Esophagus (tissue), 2 donors: ENCODE measurements at regions not wholly inside any gene's neighbourhood (a gene's known extent, or its start where the extent isn't known, plus 50 kb on each side); places are given as distances from the start of the nearest gene placed in this dataset.
"Not testable (repeated sequence)": the region's sequence is repeated elsewhere in the genome, so short reads cannot be mapped to it uniquely, and the experiment has no call there.

Experiments
- H3K27ac ChIP-seq, 2 donors: one replicate each; pipeline ENCODE4 v1.5.1; 2013; ENCODE audit warnings: low read depth in 2 of 2, mild to moderate bottlenecking in 2 of 2, inconsistent platforms in 1 of 2, low read length in 1 of 2, moderate library complexity in 1 of 2
- H3K27me3 ChIP-seq, 2 donors: one replicate each; pipeline ENCODE4 v1.6.1; 2013; ENCODE audit warnings: low read length in 2 of 2, control low read depth in 1 of 2, mild to moderate bottlenecking in 1 of 2; ENCODE audit not compliant: insufficient read depth in 2 of 2, control insufficient read depth in 1 of 2
- H3K36me3 ChIP-seq, 2 donors: one replicate each; pipeline ENCODE4 v1.6.1; 2013; ENCODE audit warnings: low read length in 1 of 2; ENCODE audit not compliant: control insufficient read depth in 2 of 2, insufficient read depth in 2 of 2
- H3K4me1 ChIP-seq, 2 donors: one replicate each; pipeline ENCODE4 v1.6.1; 2013; ENCODE audit warnings: low read length in 1 of 2; ENCODE audit not compliant: control insufficient read depth in 2 of 2, insufficient read depth in 2 of 2
- H3K4me3 ChIP-seq, 2 donors: one replicate each; pipeline ENCODE4 v1.5.1; 2013; ENCODE audit warnings: low read length in 2 of 2, mild to moderate bottlenecking in 2 of 2, low read depth in 1 of 2, moderate library complexity in 1 of 2
- H3K9me3 ChIP-seq, 2 donors: one replicate each; pipeline ENCODE4 v1.6.1; 2013; ENCODE audit warnings: mild to moderate bottlenecking in 2 of 2, low read depth in 1 of 2, low read length in 1 of 2, moderate library complexity in 1 of 2; ENCODE audit not compliant: control insufficient read depth in 2 of 2, insufficient read depth in 1 of 2
- WGBS, 2 donors: extraction: QIAGEN DNeasy Blood & Tissue Kit; methylation state at CpG; one replicate each; pipeline ENCODE4 v1.1.7; 2013; 5-methylcytosine and 5-hydroxymethylcytosine counted together
- donor health status: healthy with polysubstance abuse.
- donor health status: Bipolar disorder and iron deficiency.

DNA sequence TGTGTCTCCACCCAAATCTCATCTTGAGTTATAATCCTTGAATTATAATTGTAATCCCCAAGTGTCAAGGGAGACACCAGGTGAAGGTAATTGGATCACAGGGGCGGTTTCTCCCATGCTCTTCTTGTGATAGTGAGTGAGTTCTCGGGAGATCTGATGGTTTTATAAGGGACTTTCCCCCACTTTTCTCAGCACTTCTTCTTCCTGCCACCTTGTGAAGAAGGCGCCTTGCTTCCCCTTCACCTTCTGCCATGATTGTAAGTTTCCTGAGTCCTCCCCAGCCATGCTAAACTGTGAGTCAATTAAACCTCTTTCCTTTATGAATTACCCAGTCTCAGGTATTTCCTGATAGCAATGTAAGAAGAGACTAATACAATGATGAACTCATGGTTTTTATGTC, 175.5 kb upstream of the SVIL start:
- H3K9me3 ChIP-seq, H3K27me3 ChIP-seq, H3K36me3 ChIP-seq, H3K4me3 ChIP-seq: not testable (repeated sequence)
- Histone ChIP-seq H3K27ac (peak overlapping the region in 1 of 2 donors; percentile 22), H3K4me1 (peaks cover 0 to 12% of the 10 kb centered on the region in 2 donors)
- 77 to 85% methylated on average over 3 of the region's 3 CpGs for WGBS, 2 donors

DNA sequence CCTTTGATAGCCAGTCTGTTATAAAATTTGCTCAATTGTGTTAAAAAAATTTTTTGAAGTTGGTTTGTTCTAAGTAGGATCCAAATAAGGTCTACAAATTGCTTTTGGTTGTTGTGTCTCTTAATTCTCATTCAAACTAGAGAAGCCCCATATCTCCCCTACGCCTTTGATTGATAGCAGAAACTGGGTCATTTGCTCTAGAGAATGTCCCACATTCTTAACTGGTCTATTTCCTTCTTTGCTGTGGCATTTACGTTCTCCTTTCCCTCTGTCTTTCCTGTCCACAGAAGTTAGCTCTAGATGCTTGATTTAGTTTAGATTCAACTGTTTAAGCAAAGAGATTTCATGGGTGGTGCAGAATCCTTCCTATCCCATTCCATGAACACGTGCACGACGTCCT, 174.6 kb upstream of the SVIL start:
- Histone ChIP-seq H3K4me3 (no peak overlapping the region), H3K9me3 (no peaks in the 10 kb centered on the region), H3K36me3 (no peaks in the 10 kb centered on the region), H3K27ac (no peak overlapping the region), H3K4me1 (peaks cover 1 to 17% of the 10 kb centered on the region in 2 donors), H3K27me3 (no peaks in the 10 kb centered on the region)
- WGBS, 2 donors: 82 to 90% methylated on average over 5 of the region's 5 CpGs

DNA sequence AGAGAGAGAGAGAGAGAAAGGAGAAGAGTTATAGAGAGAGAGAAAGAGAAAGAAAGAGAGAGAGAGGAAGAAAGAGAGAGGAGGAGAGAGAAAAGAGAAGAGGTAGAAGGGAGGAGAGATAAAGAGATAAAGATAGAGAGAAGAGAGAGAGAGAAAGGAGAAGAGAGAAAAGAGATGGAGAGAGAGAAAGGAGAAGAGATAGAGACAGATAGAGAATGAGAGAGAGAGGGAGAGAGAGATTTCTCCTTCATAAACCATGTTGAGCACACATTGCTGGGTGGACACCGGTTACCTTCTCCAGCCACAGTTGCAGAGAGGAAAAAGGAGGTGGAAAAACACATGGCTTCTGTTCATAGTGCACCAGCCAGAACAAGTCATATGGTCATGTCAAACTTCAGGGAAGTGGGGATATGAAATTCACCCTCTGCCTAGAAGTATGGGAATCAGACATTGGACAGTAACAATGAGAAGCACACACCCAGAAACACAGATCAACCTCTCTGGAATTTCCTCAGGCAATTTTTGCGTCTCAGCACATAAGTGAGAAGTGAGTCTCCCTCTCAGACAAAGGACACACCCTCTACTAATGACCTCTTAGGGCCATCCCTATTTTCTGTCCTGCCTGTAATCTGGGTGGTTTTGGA, 172.5 kb upstream of the SVIL start:
- WGBS, 2 donors: 48 to 65% methylated on average over 2 of the region's 2 CpGs
- no peaks in the 10 kb centered on the region for H3K36me3 ChIP-seq
- no peaks in the 10 kb centered on the region for H3K27me3 ChIP-seq
- no peaks in the 10 kb centered on the region for H3K9me3 ChIP-seq
- no peak overlapping the region for H3K4me3 ChIP-seq
- peak overlapping the region; percentile 73 to 82 for H3K27ac ChIP-seq
- peaks cover 2 to 20% of the 10 kb centered on the region in 2 donors for H3K4me1 ChIP-seq

DNA sequence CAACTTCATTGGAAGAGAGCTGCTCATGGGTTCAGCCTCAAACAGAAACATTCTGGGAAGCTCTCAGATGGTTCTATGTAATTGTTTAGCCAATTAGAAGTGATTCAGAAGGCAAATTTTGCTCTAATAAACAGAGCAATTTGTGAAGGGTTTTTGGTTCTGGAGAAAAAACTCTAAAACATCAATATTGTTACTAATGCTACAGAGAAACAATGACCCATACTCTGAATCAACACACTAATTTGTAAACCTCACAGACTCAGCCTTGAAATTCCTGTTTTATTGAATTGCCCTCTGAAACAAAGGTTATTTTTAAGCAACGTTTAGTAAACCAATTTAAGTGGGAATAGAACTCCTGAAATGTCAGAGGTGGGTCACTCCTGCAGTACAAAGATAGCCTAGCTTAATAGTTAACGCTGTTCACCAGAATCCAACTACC, 171.6 kb upstream of the SVIL start:
- Histone ChIP-seq H3K36me3 (no peaks in the 10 kb centered on the region), H3K4me1 (peaks cover 2 to 18% of the 10 kb centered on the region in 2 donors), H3K27me3 (no peaks in the 10 kb centered on the region), H3K9me3 (no peaks in the 10 kb centered on the region), H3K27ac (peak overlapping the region; percentile 38 to 45), H3K4me3 (no peak overlapping the region)
- 51 to 58% methylated on average over 2 of the region's 2 CpGs for WGBS, 2 donors

DNA sequence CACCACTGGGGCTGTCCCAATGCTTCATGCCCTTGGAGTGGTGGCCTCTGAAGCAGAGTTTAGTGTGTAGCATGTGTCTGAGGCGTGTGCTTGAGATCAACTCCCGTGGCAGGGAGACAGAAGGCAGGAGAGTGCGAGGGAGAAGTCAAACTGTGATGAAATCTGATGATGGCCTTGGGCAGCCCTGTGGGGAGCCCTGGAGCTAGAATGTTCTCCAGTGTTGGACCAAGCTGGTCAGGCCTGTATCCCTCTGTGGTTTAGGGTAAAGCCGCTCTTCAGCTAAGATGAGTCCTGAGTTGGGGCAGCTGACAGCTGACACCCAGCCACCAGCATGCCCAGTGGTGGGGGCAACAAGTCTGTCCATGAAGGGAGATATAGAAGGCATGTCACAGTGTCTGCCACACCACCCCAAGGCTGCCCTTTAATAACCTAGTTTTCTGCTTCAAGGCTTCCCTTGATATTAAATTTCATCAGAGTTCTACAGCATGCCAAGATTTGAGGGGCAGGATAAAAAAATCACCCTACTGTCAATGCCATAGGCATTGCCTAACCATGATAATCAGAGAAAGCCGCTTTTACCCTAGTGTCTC, 170.5 kb upstream of the SVIL start:
- peak overlapping the region in 1 of 2 donors; percentile 41 for H3K27ac ChIP-seq
- 66 to 88% methylated on average over 5 of the region's 5 CpGs for WGBS, 2 donors
- H3K4me1 ChIP-seq: peaks cover 2 to 15% of the 10 kb centered on the region in 2 donors
- no peaks in the 10 kb centered on the region for H3K9me3 ChIP-seq
- no peak overlapping the region for H3K4me3 ChIP-seq
- no peaks in the 10 kb centered on the region for H3K27me3 ChIP-seq
- H3K36me3 ChIP-seq: no peaks in the 10 kb centered on the region

DNA sequence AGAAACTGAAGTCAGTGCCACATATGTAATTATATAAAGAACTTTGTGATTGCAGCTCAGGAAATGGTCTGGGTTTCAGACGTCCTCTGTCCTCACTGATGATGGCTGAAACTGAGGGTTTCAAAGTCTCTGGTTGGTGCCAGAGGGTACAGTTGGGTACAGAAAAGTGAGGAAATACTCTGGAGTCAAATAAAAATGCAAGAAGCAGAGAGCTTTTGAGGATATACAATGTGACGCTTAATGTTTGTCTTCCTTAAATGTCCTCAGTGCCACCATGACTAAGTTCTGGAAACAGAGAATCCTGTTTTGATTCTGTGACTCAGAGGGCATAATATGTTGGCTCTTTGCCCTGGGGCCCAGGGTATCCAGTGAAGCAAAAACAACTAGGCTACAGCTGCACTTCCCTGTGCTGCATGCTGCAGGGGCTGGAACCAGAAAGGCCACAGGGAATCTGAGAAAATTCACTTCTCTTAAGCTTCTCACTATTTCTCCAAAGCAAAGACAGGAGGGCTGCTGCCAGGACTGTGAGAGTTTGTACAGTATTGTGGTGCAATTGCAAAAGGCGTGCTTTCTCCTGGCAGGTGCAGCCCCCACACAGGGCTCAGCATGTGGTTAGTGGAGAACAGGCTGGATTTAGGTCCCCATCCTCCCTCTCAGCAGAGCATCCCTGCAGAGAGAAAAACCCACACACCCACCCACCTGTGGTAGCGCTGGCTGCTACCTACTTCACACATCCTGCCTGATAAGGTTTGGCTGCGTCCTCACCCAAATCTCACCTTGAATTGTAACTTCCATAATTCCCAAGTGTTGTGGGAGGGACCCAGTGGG, 169.5 kb upstream of the SVIL start:
- Histone ChIP-seq H3K27me3 (no peaks in the 10 kb centered on the region), H3K27ac (peak overlapping the region; percentile 79 to 81), H3K4me1 (peaks cover 2 to 15% of the 10 kb centered on the region in 2 donors), H3K9me3 (no peaks in the 10 kb centered on the region), H3K4me3 (no peak overlapping the region), H3K36me3 (no peaks in the 10 kb centered on the region)
- 57 to 58% methylated on average over 5 of the region's 5 CpGs for WGBS, 2 donors

DNA sequence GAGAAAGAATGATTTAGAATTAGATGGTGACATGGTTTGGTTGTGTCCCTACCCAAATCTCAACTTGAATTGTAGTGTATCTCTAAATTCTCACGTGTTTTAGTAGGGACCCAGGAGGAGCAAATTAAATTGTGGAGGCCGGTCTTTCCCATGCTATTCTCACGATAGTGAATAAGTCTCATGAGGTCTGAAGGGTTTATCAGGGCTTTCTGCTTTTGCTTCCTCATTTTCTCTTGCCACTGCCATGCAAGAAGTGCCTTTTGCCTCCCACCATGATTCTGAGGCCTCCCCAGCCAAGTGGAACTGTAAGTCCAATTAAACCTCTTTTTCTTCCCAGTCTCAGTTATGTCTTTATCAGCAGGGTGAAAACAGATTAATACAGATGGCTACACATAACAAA, 167.4 kb upstream of the SVIL start:
- 92 to 94% methylated on average over 3 of the region's 3 CpGs for WGBS, 2 donors
- H3K4me3 ChIP-seq: no peak overlapping the region
- H3K36me3 ChIP-seq: no peaks in the 10 kb centered on the region

DNA sequence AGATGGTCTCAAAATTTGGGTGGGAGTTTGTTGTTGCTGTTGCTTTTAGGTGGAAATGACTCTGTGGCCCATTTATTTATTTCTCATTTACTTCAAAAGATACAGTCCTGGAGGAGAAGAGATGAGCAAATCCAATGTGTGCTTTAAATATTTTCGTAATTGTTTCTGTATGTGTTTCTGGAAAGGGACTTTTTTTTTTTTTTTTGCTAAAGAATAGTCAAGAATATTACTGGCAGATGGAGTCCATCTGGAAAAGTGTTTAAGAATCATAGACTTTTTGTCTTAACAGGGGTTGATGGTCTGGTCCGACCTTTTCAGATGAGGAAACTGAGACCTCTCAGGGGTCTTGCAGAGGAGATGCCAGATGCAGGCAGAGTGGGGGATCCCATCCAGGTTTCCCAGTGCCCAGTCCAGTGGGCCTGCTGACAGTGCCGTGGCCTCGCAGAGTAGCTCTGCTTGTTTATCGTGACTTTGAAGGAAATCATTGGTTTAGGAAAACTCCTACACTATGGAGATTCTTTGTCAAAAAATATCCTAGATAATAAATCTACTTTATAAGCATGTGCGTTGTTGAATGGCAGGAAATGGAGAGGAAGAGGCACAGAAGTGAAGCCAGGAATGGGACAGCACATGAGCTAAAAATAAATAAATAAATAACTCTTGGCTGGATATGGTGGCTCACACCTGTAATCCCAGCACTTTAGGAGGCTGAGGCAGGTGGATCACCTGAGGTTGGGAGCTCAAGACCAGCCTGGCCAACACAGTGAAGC, 164.3 kb upstream of the SVIL start:
- H3K36me3 ChIP-seq: no peaks in the 10 kb centered on the region
- H3K9me3 ChIP-seq: no peaks in the 10 kb centered on the region
- peaks cover 0 to 1% of the 10 kb centered on the region in 2 donors for H3K4me1 ChIP-seq
- H3K27me3 ChIP-seq: no peaks in the 10 kb centered on the region
- H3K4me3 ChIP-seq: no peak overlapping the region
- H3K27ac ChIP-seq: no peak overlapping the region
- 79 to 84% methylated on average over 6 of the region's 6 CpGs for WGBS, 2 donors

More for the DNA sequence above, 167.4 kb upstream of the SVIL start:
- Histone ChIP-seq H3K27me3 (no peaks in the 10 kb centered on the region), H3K27ac (no peak overlapping the region), H3K4me1 (peaks cover 2 to 15% of the 10 kb centered on the region in 2 donors), H3K9me3 (no peaks in the 10 kb centered on the region)

DNA sequence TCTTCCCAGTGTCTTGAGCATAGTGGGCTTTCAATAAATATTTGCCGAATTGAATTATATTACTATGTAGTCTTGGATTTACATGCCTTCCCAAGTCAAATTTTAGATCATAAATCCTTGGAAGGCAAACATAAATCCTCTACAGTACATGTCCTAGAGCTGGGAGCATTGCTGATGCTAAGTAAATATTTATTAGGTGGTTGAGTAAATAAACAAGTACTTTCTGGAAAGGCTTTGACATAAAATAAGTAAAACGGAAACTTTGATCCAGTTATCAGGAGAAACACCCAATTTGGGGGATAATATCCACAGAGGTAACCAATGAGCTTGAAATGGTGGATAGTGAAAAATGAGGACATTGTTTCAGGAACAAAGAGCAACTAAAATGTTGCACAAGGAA, 162.8 kb upstream of the SVIL start:
- Histone ChIP-seq H3K9me3 (no peaks in the 10 kb centered on the region), H3K4me3 (no peak overlapping the region), H3K4me1 (no peaks in the 10 kb centered on the region), H3K27me3 (no peaks in the 10 kb centered on the region), H3K36me3 (no peaks in the 10 kb centered on the region), H3K27ac (no peak overlapping the region)
- 76 to 82% methylated on average over 2 of the region's 2 CpGs for WGBS, 2 donors
